NCI-H82 treated with DMSO at 0.1 percent for 48 hours (cell line): ENCODE measurements at regions not wholly inside any gene's neighbourhood (a gene's known extent, or its start where the extent isn't known, plus 50 kb on each side); places are given as distances from the start of the nearest gene placed in this dataset.
"Not testable (repeated sequence)": the region's sequence is repeated elsewhere in the genome, so short reads cannot be mapped to it uniquely, and the experiment has no call there.

Source experiments
- DNase-seq: peaks from one replicate; lab custom pipeline; 2025; ENCODE audit not compliant: unreplicated experiment; lab: John Stamatoyannopoulos, UW

DNA sequence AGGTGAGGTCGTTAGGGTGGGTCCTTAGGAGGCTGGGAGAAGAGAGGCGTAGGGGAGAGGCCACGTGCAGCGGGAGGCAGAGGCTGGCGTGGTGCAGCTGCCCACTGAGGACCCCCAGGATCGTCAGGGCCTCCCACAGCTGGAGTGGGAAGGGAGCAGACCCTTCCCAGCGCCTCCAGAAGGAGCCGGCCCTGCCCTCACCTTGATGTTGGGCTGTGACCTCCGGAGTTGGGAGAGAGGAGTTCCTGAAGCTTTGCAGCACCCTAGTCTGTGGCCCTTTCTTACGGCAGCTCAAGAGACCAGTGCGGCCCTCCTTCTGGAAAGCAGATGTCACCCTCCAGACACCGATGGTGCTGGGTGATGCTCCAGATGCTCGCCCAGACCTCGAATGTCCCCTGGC is 156.5 kb upstream of the ZNF469 start:
- not testable (repeated sequence) for DNase-seq

DNA sequence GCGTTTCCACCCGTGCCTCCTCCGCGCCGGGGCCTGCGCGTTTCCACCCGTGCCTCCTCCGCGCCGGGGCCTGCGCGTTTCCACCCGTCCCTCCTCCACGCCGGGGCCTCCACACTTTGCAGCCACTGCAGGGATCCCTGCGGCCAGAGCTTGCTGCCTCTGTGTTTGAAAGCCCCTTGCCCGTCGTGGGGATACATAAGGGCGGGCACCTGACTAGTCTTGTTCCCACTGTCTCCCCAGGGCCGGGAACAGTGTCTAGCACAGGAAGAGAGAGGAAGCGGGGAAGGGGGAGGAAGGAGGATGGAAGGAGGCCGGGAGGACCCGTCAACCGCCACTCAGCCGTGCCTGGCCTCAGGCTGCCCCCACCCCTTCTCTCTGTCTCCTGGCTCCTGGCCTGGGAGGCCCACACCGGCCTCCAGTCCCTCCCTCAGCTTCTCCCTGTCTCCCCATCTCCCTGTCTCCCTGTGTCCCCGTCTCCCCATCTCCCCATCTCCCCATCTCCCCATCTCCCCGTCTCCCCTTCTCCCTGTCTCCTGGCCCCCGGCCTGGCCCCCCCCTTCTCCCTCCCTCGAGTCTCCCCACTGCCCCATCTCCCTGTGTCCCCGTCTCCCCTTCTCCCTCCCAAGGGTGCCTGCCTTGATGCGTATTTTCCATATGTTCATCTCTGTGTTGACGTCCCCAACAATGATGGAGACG is 155.6 kb upstream of the ZNF469 start:
- DNase-seq: not testable (repeated sequence)

GRCh38 chr16:88227722-88228482 is 154.9 kb upstream of the ZNF469 start:
- not testable (repeated sequence) for DNase-seq

DNA sequence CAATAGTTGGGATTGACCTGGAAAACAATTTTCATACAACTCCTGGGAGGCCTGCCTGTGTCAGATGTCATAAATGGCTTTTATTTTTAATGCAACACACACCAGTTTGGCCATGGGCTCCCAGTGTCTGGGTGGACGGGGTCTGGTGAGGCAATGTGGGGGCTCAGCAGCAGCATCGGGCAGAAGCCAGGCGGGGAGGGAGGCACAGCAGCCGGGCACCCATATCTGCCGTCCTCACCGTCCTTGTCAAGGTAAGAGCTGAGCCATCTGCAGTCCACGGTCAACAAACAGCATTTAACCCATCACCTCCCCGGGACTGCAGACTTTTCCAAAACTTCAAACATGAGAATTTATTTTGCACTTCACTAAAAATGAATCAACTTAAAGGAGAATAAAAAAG is 154.0 kb upstream of the ZNF469 start:
- not testable (repeated sequence) for DNase-seq

- not testable (repeated sequence) for DNase-seq
Measured at GRCh38 chr16:88229710-88230109, 153.0 kb upstream of the ZNF469 start.

DNA sequence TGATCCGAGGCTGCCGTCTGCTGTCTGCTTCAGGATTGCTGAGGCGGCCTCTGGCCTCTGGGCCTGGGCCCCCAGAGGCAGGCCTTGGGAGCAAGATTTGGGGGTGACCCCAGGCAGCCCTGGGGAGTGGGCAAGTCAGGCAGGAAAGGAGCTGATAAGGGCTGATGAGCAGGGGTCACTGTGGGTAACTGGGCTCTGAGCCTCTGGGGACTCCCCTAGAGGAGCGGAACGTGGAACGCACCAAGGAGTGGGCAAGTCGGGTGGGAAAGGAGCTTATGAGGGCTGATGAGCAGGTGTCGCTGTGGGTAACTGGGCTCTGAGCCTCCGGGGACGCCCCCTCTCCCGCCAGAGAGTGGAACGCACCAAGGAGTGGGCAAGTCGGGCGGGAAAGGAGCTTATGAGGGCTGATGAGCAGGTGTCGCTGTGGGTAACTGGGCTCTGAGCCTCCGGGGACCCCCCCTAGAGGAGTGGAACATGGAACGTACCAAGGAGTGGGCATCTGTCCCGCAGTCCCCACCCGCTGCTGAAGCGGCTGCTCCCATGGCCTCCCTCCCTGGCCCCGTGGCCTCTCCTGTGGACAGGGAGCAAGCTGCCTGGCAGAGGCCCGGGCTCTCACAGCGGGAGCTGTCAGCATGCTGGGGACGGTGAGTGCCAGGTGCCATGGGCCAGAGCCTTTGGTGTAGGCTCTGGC is 152.3 kb upstream of the ZNF469 start:
- not testable (repeated sequence) for DNase-seq

- DNase-seq: not testable (repeated sequence)
Measured at GRCh38 chr16:88230967-88231615, 151.7 kb upstream of the ZNF469 start.

DNA sequence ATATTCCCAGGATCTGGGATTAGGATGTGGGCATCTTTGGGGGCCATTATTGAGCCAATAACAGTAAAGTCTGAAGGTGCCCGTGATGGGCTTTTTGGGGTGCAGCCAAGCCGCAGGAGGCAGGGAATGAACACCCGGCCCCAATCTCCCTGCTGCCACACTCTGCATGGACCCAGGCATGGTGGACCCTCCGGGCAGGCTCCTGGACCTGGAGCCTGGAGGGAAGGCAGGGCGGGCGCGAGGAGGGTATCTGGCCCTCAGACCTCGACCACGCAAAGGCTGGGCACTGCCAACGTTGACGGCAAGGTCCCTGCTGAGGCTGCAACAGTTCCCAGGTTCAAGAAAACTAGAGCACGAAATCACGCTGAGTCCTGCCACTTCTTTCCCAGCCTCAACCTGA is 150.9 kb upstream of the ZNF469 start:
- DNase-seq: not testable (repeated sequence)

DNA sequence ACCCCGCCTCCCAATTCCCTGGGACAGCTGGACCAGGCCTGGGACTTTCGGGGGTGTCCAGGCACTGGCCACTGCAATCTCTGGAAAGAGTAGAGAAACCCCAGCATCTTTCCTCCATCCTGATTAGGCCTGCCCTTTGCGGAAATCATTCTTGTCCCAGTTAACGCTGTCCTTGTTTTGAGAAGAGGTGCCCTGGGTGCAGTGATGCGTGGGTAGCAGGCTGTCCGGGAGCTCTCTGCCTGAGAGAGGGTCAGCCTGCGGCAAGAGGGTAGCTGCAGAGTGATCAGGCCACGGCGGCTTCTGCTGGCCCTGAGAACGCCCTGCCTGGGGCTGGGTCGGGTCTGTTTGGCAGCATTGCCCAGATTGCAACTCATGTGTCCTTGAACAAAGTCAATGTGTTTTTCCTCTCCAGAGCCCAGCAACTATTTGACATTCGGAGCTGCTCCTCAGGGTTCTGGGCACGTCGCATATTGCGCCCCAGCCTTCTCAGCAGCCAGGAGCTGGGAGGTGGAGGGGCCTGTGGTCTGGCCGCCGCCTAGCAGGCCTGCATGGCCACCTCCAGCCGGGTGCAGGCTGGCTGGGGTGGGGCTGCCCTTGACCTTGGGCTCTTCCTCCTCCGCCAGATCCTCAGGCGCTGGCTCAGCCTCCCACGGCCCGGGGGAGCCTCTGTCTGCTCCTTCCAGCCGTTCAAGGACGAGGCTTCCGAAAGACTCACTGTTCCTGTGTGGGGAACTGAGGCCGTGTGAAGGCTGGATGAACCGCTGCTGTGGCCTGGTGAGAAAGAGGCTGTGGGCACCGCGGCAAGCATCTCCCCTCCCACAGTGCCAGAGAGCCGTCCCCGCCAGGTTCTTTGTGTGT is 150.1 kb upstream of the ZNF469 start:
- DNase-seq: not testable (repeated sequence)

DNA sequence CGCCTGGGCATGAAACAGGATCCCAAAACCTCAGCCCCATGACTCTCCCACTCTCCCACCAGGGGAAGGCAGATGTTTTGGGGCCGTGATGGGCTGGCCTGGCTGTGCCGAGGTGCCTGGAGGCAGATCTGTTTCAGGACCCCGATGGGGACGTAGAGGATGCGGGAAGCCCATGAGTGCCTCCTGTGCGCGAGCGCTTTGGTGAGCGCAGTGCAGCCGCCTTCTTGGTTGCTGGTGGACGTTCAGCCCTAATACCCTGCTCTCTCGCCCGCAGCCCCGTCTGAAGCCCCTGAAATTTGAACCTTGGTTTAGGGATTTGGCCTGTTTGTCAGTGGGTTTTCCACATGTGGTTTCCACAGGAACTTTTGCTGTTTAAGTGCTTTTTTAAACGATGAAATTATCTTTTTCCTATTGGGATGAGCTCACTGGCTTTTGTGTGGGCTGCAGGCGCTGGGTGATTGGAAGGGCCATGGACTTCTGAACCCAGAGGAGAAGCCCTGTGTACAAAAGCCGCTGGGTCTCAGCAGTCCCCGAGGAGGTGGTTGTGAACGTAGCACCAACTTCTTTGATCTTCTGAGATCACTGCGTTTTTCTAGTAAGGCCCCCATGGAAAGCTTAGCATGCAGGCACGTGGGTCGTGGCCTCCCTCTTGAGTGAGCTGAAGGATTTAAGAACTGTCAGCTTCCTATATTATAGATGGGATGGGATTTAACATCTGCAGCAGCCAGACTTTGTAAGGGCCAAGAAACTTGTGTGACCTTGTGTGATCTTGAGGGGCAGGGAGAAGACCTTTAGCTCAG is 148.9 kb upstream of the ZNF469 start:
- not testable (repeated sequence) for DNase-seq

- not testable (repeated sequence) for DNase-seq
Measured at GRCh38 chr16:88234421-88235271, 148.1 kb upstream of the ZNF469 start.

GRCh38 chr16:88235691-88236090 is 147.1 kb upstream of the ZNF469 start:
- not testable (repeated sequence) for DNase-seq

GRCh38 chr16:88236229-88236628 is 146.5 kb upstream of the ZNF469 start:
- not testable (repeated sequence) for DNase-seq

DNA sequence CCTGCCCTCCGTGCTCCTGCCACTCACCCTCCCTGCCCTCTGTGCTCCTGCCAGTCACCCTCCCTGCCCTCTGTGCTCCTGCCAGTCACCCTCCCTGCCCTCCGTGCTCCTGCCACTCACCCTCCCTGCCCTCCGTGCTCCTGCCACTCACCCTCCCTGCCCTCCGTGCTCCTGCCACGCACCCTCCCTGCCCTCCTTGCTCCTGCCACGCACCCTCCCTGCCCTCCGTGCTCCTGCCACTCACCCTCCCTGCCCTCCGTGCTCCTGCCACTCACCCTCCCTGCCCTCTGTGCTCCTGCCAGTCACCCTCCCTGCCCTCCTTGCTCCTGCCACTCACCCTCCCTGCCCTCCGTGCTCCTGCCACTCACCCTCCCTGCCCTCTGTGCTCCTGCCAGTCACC is 145.4 kb upstream of the ZNF469 start:
- not testable (repeated sequence) for DNase-seq

- not testable (repeated sequence) for DNase-seq
Measured at GRCh38 chr16:88237761-88238415, 144.9 kb upstream of the ZNF469 start.

DNA sequence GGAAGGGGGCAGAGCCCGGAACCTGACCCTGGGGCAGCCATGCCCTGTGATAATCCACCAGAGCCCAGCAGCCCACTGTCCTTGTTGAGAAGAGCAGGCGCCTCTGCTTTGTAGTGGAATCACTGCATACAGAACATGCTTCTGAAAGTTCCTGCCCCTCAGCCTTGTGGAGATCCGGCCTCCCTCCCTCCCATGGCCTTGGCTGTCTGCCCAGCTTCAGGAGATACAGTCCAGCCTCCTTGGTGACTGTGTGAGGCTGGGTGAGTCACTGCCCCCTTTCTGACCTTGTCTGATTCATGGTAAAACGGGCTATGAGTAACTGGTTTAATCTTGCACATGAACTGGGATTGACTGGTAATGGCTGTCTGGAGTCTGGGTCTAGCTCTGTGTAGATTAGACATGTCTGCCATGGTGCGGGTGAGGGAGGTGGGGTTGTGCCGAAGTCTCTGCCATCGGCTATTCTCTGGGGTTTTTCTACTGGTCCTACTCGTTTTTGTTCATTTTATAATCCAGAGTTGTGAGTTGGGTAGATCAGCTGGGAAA is 144.0 kb upstream of the ZNF469 start:
- not testable (repeated sequence) for DNase-seq

DNA sequence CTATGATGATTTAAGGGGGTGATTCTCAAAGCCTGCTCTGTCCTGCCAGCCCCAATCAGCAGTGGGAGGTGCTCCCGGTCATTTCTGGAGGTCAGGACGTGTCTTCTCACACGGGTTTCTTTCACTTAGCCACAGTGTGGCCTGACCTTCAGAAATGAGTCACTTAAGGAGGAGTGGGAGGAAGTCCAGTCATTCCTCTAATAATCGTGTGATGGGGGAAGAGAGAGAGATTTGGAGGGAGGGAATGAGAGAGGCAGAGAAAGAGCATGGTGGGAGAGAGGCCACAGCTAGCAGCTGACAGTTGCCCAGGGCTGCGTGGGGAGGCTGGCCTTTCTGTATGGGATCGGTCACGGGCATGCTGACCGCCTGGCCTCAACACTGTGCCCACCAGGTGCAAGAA is 142.6 kb upstream of the ZNF469 start:
- DNase-seq: not testable (repeated sequence)

- not testable (repeated sequence) for DNase-seq
Measured at GRCh38 chr16:88240776-88241175, 142.0 kb upstream of the ZNF469 start.
